RWPE2 (cell line): ENCODE measurements at regions not wholly inside any gene's neighbourhood (a gene's known extent, or its start where the extent isn't known, plus 50 kb on each side); places are given as distances from the start of the nearest gene placed in this dataset.

Source experiments
- ATAC-seq: fragments of 200-7000 bp; cut with Tn5 transposase; 3 replicates; pipeline ENCODE4 v1.9.1; 2021; ENCODE audit warnings: low read depth
- DNase-seq: peaks from one replicate; pipeline ENCODE4 v3.0.0-alpha.2; 2020; ENCODE audit warnings: low spot score
- H3K27ac ChIP-seq: fragments of 450-650 bp; 2 replicates; pipeline ENCODE4 v1.5.1; 2017; ENCODE audit warnings: mild to moderate bottlenecking; ENCODE audit not compliant: poor library complexity, severe bottlenecking
- H3K27me3 ChIP-seq: fragments of 250-450 bp; sonication (Bioruptor Pico); 2 replicates; pipeline ENCODE4 v1.5.1; 2021; ENCODE audit warnings: mild to moderate bottlenecking, moderate library complexity; ENCODE audit not compliant: insufficient read depth, poor library complexity, severe bottlenecking
- H3K36me3 ChIP-seq: fragments of 250-450 bp; sonication (Bioruptor Pico); 2 replicates; pipeline ENCODE4 v1.5.1; 2020; ENCODE audit warnings: low read depth, mild to moderate bottlenecking, moderate library complexity
- H3K4me1 ChIP-seq: fragments of 250-450 bp; sonication (Bioruptor Pico); 2 replicates; pipeline ENCODE4 v1.5.1; 2021; ENCODE audit warnings: mild to moderate bottlenecking, moderate library complexity; ENCODE audit not compliant: insufficient read depth, poor library complexity, severe bottlenecking
- H3K4me3 ChIP-seq: fragments of 250-450 bp; sonication (Bioruptor Pico); 2 replicates; pipeline ENCODE4 v1.5.1; 2021; ENCODE audit warnings: mild to moderate bottlenecking, moderate library complexity; ENCODE audit not compliant: severe bottlenecking
- H3K9me3 ChIP-seq: fragments of 250-450 bp; sonication (Bioruptor Pico); 2 replicates; pipeline ENCODE4 v1.5.1; 2021; ENCODE audit warnings: mild to moderate bottlenecking, moderate library complexity; ENCODE audit not compliant: severe bottlenecking
- CTCF ChIP-seq: fragments of 450-650 bp; IDR thresholded peaks from one replicate; pipeline ENCODE4 v1.5.1; 2017; ENCODE audit warnings: mild to moderate bottlenecking, moderate library complexity; ENCODE audit not compliant: poor library complexity, severe bottlenecking

- H3K4me1 ChIP-seq: no peaks in the 10 kb centered on the region
- no peaks in the 10 kb centered on the region for H3K9me3 ChIP-seq
- H3K27ac ChIP-seq: no peak overlapping the region
- DNase-seq (no peak), ATAC-seq (no peak)
- TF ChIP-seq CTCF: no peak
- no peak overlapping the region for H3K4me3 ChIP-seq
- H3K27me3 ChIP-seq: peaks cover 2% of the 10 kb centered on the region
- no peaks in the 10 kb centered on the region for H3K36me3 ChIP-seq
Observed at GRCh38 chr9:75462866-75463265, 374.6 kb downstream of the OSTF1 start.

DNA sequence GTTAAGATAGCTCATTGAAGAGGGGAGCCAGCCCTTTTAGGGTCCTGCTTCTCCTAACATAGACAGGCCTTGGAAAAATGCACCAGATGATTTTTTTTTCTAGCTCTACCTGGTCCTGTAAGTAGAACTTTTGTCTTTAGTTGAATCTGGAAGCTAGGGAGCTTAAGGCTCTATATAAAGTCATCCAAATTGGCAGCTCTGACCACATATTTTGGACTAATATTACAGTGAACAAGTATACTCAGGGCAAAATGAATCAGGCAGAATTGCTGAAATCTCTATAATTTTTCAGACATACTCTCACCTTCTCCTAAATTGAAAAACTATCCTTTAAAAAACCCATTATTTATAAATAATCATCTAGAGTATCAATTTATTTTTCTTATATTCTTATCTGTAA is 375.6 kb downstream of the OSTF1 start:
- Histone ChIP-seq H3K27me3 (no peaks in the 10 kb centered on the region), H3K36me3 (no peaks in the 10 kb centered on the region), H3K27ac (no peak overlapping the region), H3K9me3 (no peaks in the 10 kb centered on the region), H3K4me1 (no peaks in the 10 kb centered on the region), H3K4me3 (no peak overlapping the region)
- ATAC-seq (no peak), DNase-seq (no peak)
- no peak for TF ChIP-seq CTCF

GRCh38 chr9:75464726-75465125 is 376.4 kb downstream of the OSTF1 start:
- no peaks in the 10 kb centered on the region for H3K9me3 ChIP-seq
- no peak for TF ChIP-seq CTCF
- no peaks in the 10 kb centered on the region for H3K27me3 ChIP-seq
- H3K4me3 ChIP-seq: no peak overlapping the region
- H3K36me3 ChIP-seq: no peaks in the 10 kb centered on the region
- DNase-seq (no peak), ATAC-seq (no peak)
- H3K27ac ChIP-seq: no peak overlapping the region
- H3K4me1 ChIP-seq: no peaks in the 10 kb centered on the region

DNA sequence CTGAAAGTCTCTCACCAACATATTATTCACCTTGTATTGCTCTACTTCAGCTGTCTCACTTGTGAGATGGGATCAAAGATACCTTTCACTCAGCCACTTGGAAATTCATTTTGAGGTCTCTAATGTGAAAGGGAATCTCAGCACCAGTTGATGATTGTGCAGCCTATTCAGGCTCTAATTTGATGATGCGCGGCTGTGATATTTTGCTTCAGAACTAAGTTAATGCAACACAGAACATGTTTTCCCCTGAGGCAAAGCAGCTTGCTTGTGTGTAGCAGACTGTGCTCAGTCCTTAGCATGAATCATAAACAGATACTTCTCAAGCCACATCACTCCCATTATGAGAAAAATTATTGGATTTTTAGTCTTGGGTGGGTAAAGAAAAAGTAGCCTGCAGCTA is 378.8 kb downstream of the OSTF1 start:
- H3K27ac ChIP-seq: no peak overlapping the region
- H3K4me3 ChIP-seq: no peak overlapping the region
- no peaks in the 10 kb centered on the region for H3K36me3 ChIP-seq
- no peak for ATAC-seq
- no peaks in the 10 kb centered on the region for H3K9me3 ChIP-seq
- TF ChIP-seq CTCF: no peak
- no peak for DNase-seq
- H3K4me1 ChIP-seq: no peaks in the 10 kb centered on the region
- H3K27me3 ChIP-seq: peaks cover 6% of the 10 kb centered on the region

DNA sequence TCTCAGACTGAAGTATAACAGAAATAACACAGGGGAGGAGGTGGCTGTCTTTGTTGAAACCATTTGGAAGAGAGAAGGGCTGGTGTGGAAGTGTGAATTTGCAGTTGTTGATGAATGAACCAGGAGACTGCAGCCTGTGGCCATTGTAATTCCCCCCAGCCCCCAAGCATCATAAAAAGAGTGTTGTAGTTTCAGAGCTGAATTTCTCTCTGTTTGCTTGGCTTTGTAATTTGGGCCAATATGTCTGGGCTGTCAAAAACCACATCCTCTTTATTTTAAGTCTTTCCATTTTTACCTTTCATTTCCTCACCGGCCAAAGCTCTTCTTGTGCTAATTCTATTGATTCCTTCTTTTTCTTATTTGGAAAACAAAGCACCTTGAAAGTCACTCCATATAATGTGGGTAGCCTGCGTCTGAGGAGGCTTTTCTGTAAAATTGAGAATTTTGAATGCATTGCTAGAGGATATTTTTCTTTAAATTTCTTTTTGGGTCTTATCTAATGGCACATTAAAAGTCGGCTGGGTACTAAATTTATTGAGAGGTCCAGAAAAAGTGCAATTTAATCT is 383.3 kb downstream of the OSTF1 start:
- Histone ChIP-seq H3K4me3 (no peak overlapping the region), H3K4me1 (no peaks in the 10 kb centered on the region), H3K36me3 (no peaks in the 10 kb centered on the region), H3K27ac (no peak overlapping the region), H3K9me3 (no peaks in the 10 kb centered on the region), H3K27me3 (peaks cover 9% of the 10 kb centered on the region)
- ATAC-seq (no peak), DNase-seq (no peak)
- TF ChIP-seq CTCF: no peak
